GM12878 (cell line): ENCODE measurements at regions not wholly inside any gene's neighbourhood (a gene's known extent, or its start where the extent isn't known, plus 50 kb on each side); places are given as distances from the start of the nearest gene placed in this dataset.

Experiments used
- ATAC-seq: fragments of 200-7000 bp; cut with Tn5 transposase; 3 replicates; pipeline ENCODE4 v1.9.1; 2020; ENCODE audit warnings: mild to moderate bottlenecking, moderate library complexity
- BruUV-seq: library from RNA; stranded (reverse); fragments of 400-500 nt; replicated peaks from 2 replicates; lab custom pipeline; 2021; lab: Mats Ljungman, UMichigan
- CTCF ChIA-PET: fragments of 300-600 bp; sonication (Branson Sonifier 250); formaldehyde crosslinking; extraction: SDS; loops from one replicate; lab custom pipeline; 2021; ENCODE audit warnings: inconsistent platforms; lab: Yijun Ruan, JAX
- POLR2A ChIA-PET: fragments of 350-600 bp; formaldehyde crosslinking; extraction: SDS; loops from one replicate; lab custom pipeline; 2021; ENCODE audit warnings: inconsistent platforms; lab: Charles Lee
- RAD21 ChIA-PET: fragments of 300-600 bp; sonication (Branson Sonifier 250); formaldehyde crosslinking; loops from one replicate; lab custom pipeline; 2023; ENCODE audit warnings: antibody characterized with exemption; ENCODE audit not compliant: unreplicated experiment; lab: Charles Lee
- SMC1A ChIA-PET: fragments of 300-600 bp; sonication (Branson Sonifier 250); formaldehyde crosslinking; loops from one replicate; lab custom pipeline; 2023; ENCODE audit not compliant: unreplicated experiment, uncharacterized antibody; lab: Charles Lee
- DNase-seq: peaks from one replicate; pipeline ENCODE4 v3.0.0-alpha.2; 2011; ENCODE audit warnings: low read depth, low spot score
- FAIRE-seq: peaks from 3 replicates; lab custom pipeline; 2011; peaks lifted over from hg19 to GRCh38; lab: Jason Lieb, UNC
- H2AFZ ChIP-seq: 2 replicates; pipeline ENCODE4 v1.6.0; 2011; ENCODE audit warnings: low read depth, low read length, control low read depth; ENCODE audit not compliant: control insufficient read depth
- H3K27ac ChIP-seq: 2 replicates; pipeline ENCODE4 v1.5.1; 2011; ENCODE audit warnings: control low read depth; ENCODE audit not compliant: control insufficient read depth, insufficient read depth
- H3K27me3 ChIP-seq, 2 experiments: replicated peaks in 1 of 2; 2 replicates each; pipeline versions ENCODE4 v1.6.0 to v1.6.1; 2011; ENCODE audit warnings: low read length in 1 of 2; ENCODE audit not compliant: control insufficient read depth in 2 of 2, insufficient read depth in 2 of 2
- H3K36me3 ChIP-seq, 2 experiments: 2 replicates each; pipeline ENCODE4 v1.5.1; 2011; ENCODE audit warnings: low read length in 1 of 2; ENCODE audit not compliant: control insufficient read depth in 2 of 2, insufficient read depth in 2 of 2
- H3K4me1 ChIP-seq: 2 replicates; pipeline ENCODE4 v1.6.1; 2011; ENCODE audit warnings: mild to moderate bottlenecking, low read length, moderate library complexity, mixed read lengths; ENCODE audit not compliant: control insufficient read depth, insufficient read depth
- H3K4me2 ChIP-seq: 2 replicates; pipeline ENCODE4 v1.6.0; 2011; ENCODE audit warnings: control low read depth; ENCODE audit not compliant: control insufficient read depth, insufficient read depth
- H3K4me3 ChIP-seq: fragments of 200-600 bp; sonication (generic); 2 replicates; pipeline ENCODE4 v1.5.1; 2016
- H3K79me2 ChIP-seq: 2 replicates; pipeline ENCODE4 v1.6.0; 2011; ENCODE audit warnings: low read length; ENCODE audit not compliant: control insufficient read depth, insufficient read depth
- H3K9ac ChIP-seq: 2 replicates; pipeline ENCODE4 v1.8.0; 2011; ENCODE audit warnings: low read length, control low read depth, mixed read lengths; ENCODE audit not compliant: control insufficient read depth, insufficient read depth
- H3K9me3 ChIP-seq: replicated peaks from 3 replicates; pipeline ENCODE4 v1.5.1; 2011; ENCODE audit warnings: mild to moderate bottlenecking, low read length; ENCODE audit not compliant: control insufficient read depth, insufficient read depth
- H4K20me1 ChIP-seq: 2 replicates; pipeline ENCODE4 v1.6.0; 2011; ENCODE audit not compliant: control insufficient read depth, insufficient read depth
- BCL3 ChIP-seq: IDR thresholded peaks from 2 replicates; pipeline ENCODE4 v1.6.1; 2011; ENCODE audit warnings: borderline replicate concordance, low read depth, mild to moderate bottlenecking, moderate library complexity, low read length; ENCODE audit not compliant: insufficient read depth, poor library complexity, severe bottlenecking
- CEBPB ChIP-seq, 2 experiments: fragments of 150-350 bp in 1 of 2; IDR thresholded peaks; 2 replicates each; pipeline ENCODE4 v1.6.1; 2012 to 2014; ENCODE audit warnings: low read depth in 2 of 2, low read length in 2 of 2, borderline replicate concordance in 1 of 2, inconsistent platforms in 1 of 2
- CHD1 ChIP-seq: IDR thresholded peaks from 2 replicates; pipeline ENCODE4 v1.6.1; 2012; ENCODE audit warnings: low read depth, low read length, improper control_type of control experiment
- WGBS: methylation state at CpG from one replicate; pipeline ENCODE4 v1.1.6; 2016; ENCODE audit warnings: low lambda C conversion rate; ENCODE audit not compliant: insufficient replicate concordance, insufficient coverage; ENCODE audit errors: missing lambda C conversion rate; 5-methylcytosine and 5-hydroxymethylcytosine counted together
- in situ Hi-C: fragments of 300-500 bp; cut with MboI; formaldehyde crosslinking; loops from 9 replicates; pipeline ENCODE4 v1.14.3; 2018; ENCODE audit warnings: mixed read lengths
- intact Hi-C: fragments of 100-400 bp; cut with micrococcal nuclease; formaldehyde crosslinking; loops from one replicate; pipeline ENCODE4 v1.14.2; 2022; ENCODE audit not compliant: unreplicated experiment
- TF ChIP-seq, protein P1 (sequence below): fragments of 450-650 bp; IDR thresholded peaks from 2 replicates; pipeline ENCODE4 v1.6.1; 2017; ENCODE audit warnings: antibody characterized with exemption, mild to moderate bottlenecking, moderate library complexity

GRCh38 chr2:188203776-188204175 lies 87.9 kb upstream of the GULP1 start:
- H3K9ac ChIP-seq, result no peak overlapping the region
- H3K79me2 ChIP-seq, result no peaks in the 10 kb centered on the region
- H4K20me1 ChIP-seq, result no peaks in the 10 kb centered on the region
- ATAC-seq (no peak), FAIRE-seq (no peak), DNase-seq (no peak)
- no peaks in the 10 kb centered on the region for H3K9me3 ChIP-seq
- no peak overlapping the region for H3K27ac ChIP-seq
- SMC1A ChIA-PET, result interaction anchor here (0.6 to 1.4 kb wide), 3 partner anchors 10 to 22 kb away, joined by 3 to 5 read pairs (median 5); no protein-coding TSS in a partner anchor
- CTCF ChIA-PET, result interaction anchor here (1.0 kb wide), 2 partner anchors 9 to 19 kb away, joined by 3 to 4 read pairs; no protein-coding TSS in a partner anchor
- H3K4me2 ChIP-seq, result no peak overlapping the region
- no peaks in the 10 kb centered on the region for H3K4me1 ChIP-seq
- H3K4me3 ChIP-seq, result no peak overlapping the region
- RAD21 ChIA-PET, result interaction anchor here (0.9 kb wide), 1 partner anchor 780 kb away, joined by 3 read pairs; no protein-coding TSS in a partner anchor
- WGBS, result 46% methylated on average over 2 of the region's 2 CpGs
- in situ Hi-C loops (no loop called here), intact Hi-C loops (no loop called here)
- no peak overlapping the region for H2AFZ ChIP-seq
- TF ChIP-seq CEBPB (IDR thresholded peaks at IDR 0.05; ENCODE audit: borderline replicate concordance in 1 of 2, low read depth in 2 of 2, low read length in 2 of 2), result no peak
- no peak for TF ChIP-seq CHD1
- TF ChIP-seq BCL3, result no peak
- TF ChIP-seq, protein P1, sequence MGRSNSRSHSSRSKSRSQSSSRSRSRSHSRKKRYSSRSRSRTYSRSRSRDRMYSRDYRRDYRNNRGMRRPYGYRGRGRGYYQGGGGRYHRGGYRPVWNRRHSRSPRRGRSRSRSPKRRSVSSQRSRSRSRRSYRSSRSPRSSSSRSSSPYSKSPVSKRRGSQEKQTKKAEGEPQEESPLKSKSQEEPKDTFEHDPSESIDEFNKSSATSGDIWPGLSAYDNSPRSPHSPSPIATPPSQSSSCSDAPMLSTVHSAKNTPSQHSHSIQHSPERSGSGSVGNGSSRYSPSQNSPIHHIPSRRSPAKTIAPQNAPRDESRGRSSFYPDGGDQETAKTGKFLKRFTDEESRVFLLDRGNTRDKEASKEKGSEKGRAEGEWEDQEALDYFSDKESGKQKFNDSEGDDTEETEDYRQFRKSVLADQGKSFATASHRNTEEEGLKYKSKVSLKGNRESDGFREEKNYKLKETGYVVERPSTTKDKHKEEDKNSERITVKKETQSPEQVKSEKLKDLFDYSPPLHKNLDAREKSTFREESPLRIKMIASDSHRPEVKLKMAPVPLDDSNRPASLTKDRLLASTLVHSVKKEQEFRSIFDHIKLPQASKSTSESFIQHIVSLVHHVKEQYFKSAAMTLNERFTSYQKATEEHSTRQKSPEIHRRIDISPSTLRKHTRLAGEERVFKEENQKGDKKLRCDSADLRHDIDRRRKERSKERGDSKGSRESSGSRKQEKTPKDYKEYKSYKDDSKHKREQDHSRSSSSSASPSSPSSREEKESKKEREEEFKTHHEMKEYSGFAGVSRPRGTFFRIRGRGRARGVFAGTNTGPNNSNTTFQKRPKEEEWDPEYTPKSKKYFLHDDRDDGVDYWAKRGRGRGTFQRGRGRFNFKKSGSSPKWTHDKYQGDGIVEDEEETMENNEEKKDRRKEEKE, result no peak
- no TSS peak for BruUV-seq
- H3K27me3 ChIP-seq, result no peaks in the 10 kb centered on the region
- H3K36me3 ChIP-seq, result no peaks in the 10 kb centered on the region
- POLR2A ChIA-PET, result no interaction called here
